Globus pallidus (tissue), 1 donor: ENCODE measurements at regions not wholly inside any gene's neighbourhood (a gene's known extent, or its start where the extent isn't known, plus 50 kb on each side); places are given as distances from the start of the nearest gene placed in this dataset.
"Not testable (repeated sequence)": the region's sequence is repeated elsewhere in the genome, so short reads cannot be mapped to it uniquely, and the experiment has no call there.

Experiments
- DNase-seq: peaks from one replicate; pipeline ENCODE4 v3.0.0-alpha.2; 2015; ENCODE audit warnings: low spot score

GRCh38 chr5:1583081-1583875 lies 59.5 kb upstream of the LPCAT1 start:
- DNase-seq, result not testable (repeated sequence)

- not testable (repeated sequence) for DNase-seq
Observed at GRCh38 chr5:1579389-1579788, 55.6 kb upstream of the LPCAT1 start.

DNA sequence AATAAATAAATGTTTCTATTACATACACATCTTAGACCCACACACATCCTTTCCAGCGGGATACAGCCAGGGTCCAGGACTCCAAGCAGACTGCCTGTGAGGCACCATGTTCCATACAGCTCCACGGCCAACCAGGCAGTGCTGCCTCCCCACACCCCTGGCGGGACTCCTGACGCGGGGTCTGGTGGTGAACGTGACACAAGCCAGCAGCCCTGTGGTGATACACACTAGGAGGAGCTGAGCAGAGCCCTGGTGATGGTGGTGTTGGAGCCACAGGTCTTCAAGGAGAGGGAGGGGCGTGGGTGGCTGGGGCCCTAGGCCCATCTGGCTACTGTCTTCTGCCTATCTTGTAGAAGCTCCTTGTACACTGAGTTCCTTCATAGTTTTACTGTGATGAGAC lies 53.1 kb upstream of the LPCAT1 start:
- not testable (repeated sequence) for DNase-seq

- not testable (repeated sequence) for DNase-seq
Observed at GRCh38 chr5:1575991-1576714, 52.4 kb upstream of the LPCAT1 start.

DNA sequence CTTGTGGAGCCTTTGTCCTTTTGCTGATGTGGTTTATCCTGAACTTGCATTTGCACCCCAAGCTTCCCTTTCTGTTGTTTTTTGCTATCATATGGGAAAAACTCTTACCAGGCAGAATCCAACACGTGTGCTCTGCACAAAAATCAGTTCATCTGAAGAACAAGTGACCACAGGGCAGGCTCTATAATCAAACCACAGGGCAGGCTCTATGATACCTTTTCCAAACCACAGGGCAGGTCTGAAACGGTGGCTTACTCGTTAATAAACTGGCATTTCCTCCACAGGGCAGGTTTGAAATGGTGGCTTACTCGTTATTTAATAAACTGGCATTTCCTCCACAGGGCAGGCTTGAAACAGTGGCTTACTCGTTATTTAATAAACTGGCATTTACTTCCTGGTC lies 51.7 kb upstream of the LPCAT1 start:
- DNase-seq, result not testable (repeated sequence)

- not testable (repeated sequence) for DNase-seq
Observed at GRCh38 chr5:1574023-1574318, 50.2 kb upstream of the LPCAT1 start.

DNA sequence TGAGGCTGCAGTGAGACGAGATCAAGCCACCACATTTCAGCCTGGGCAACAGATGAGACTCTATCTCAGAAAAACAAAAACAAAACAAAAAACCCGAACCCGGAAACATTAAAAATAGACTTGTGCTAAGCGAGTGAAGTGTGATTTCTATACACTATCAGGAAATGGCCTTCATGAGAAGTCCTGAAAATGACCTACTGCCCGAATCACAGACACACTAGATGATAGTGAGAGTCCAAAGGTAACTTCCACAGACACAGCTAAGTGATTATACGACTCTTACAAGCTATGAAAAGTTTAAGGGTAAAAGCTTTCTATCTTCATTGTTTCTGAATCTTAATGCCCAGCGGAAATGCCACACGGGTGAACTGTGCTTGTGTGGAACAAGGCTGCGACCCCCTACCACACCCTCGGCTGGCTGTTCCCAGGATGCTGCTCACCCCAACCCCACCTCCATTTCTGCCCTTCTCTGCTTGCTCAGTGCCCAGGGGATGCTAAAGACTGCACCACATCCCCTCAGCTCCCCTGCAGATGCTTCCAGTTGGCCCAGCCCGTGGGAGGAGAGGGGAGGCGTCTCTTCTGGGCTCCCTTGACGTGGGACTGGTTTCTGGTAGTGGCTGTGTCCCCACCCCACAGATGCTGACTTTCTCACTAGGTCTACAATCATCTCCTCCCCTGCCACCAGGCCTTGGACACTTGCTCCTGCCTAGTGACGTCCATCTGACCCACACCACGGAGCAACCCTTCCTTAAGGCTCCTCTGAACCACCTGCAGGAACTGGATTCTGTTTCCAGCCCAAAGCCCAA lies 49.7 kb upstream of the LPCAT1 start:
- DNase-seq, result not testable (repeated sequence)
